Activated CD8-positive, alpha-beta memory T cell treated with anti-CD3 and anti-CD28 coated beads for 48 hours (primary cell): ENCODE measurements at regions not wholly inside any gene's neighbourhood (a gene's known extent, or its start where the extent isn't known, plus 50 kb on each side); places are given as distances from the start of the nearest gene placed in this dataset.

ENCODE experiments used
- DNase-seq, 3 experiments: peaks; one replicate each; pipeline ENCODE4 v3.0.0-alpha.2; 2020; ENCODE audit warnings: low read depth in 2 of 3, low spot score in 2 of 3

DNA sequence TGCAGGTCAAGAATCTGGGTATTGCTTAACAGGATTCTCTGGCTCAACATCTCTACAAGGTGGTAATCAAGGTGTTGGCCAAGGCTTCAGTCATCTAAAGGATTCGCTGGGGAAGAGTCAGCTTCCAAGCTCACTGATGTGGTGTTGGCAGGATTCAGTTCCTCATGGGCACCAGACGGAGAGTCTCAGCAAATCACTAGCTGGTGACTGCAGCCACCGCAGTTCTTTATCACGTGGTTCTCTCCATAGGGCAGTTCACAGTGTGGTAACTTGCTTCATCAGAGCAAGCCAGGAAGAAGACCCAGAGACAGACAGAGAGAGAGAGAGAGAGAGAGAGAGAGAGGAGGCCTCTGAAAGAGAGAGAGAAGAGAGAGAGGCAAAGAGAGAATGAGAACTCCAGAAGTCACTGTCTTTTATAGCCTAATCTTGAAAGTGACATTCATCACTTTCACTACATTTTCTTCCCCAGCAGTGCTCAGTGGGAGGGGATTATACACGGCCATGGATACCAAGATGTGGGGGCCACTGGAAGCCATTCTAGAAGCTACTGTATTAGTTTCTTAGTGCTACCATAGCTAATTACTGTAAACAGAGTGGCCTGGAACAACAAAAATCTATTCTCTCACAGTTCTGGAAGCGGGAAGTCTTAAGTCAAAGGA is 109.2 kb upstream of the SMIM23 start:
- DNase-seq = no peak

DNA sequence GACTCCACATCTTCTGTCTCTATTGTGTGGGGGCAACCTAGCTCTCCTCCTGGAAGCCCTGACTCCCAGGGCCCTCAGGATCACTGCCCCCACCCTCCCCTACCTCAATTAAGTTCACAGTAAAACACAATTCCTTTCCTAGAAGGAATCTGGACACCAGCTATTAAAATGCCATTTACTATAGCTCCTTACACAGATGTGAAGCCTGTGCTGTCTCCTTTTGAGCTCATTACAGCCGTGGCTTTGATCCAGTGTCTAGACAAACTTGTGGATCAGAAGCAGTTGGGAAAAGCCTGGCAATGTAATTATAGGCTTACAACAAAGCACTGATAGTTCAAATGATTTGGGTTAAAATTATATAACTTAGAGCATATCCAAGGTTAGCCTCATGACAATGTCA is 107.0 kb upstream of the SMIM23 start:
- no peak for DNase-seq

DNA sequence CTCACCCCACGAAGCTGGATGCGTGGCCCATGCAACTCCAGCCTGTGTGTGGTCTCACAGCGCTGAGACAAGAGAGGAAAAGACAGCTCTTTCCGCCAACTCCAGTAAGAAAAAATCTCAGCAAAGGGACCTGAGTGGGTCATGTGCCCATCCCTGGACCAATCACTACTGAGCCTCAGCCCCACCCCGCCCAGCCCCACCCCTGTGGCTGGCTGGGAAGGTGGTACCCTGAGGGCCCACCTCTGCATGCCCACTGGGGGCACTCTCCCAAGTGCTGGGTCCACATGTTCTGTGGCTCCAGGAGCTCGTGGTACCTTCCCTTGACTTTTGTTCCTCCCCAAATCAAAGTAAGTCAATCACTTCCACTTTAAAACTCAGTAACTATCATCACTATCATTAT is 105.1 kb upstream of the SMIM23 start:
- DNase-seq = no peak

DNA sequence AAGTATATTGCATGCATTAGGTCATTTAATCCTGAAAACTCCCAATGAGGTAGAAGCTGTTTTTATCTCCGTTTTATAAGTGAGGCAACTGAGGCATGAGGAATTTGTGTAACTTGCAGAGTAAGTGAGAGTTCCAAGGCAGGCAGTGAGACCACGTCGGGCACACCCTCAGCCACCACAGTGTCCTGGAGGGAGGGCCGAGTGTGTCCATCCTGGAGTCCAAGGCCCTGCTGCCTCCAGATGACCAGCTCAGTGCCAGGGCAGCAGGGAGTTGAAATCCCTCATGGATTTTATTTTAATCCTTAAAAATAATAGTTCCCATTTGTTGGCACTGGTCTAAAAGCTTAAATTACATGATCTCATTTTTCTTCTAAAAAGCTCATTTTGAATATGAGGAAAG is 104.6 kb upstream of the SMIM23 start:
- no peak for DNase-seq

- DNase-seq = no peak
Measured at GRCh38 chr5:171681677-171682076, 103.9 kb upstream of the SMIM23 start.

DNA sequence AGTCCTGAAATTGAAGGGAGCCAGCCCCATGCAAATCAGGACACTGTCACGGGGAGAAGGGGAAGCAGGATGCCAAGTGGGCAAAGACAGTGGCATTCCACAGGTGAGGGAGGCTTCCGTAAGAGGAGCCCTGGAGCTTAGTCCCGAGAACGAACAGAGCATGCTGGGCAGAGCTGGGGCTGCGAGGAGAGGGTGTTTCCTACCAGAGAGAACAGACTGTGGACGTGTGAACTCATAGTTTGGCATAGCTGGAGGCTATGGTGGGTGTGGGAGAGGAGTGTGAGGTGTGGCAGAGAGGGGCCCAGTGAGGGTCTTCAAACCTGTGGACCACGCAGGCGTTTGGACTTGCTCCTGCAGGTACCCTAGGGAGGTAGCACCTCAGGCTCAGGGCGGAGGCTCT is 102.8 kb upstream of the SMIM23 start:
- no peak for DNase-seq

DNA sequence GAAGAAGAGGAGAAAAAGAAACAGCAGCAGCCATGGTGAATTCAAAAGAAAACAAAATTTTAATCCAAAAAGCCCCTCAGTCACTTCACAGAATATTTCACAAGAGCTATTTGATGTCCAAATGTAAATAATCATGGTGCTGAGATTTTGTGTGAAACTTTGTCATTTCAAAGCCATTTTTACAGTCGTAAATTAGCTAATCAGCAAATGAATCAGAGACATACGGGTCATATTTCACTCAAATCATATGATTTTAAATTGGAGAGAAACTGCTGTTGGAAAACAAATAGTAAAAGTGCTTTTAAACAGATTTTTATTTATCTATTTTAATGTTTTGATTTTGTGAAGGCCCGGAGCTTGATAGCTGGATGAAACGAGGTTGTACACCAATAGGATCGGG is 101.4 kb upstream of the SMIM23 start:
- DNase-seq = no peak

DNA sequence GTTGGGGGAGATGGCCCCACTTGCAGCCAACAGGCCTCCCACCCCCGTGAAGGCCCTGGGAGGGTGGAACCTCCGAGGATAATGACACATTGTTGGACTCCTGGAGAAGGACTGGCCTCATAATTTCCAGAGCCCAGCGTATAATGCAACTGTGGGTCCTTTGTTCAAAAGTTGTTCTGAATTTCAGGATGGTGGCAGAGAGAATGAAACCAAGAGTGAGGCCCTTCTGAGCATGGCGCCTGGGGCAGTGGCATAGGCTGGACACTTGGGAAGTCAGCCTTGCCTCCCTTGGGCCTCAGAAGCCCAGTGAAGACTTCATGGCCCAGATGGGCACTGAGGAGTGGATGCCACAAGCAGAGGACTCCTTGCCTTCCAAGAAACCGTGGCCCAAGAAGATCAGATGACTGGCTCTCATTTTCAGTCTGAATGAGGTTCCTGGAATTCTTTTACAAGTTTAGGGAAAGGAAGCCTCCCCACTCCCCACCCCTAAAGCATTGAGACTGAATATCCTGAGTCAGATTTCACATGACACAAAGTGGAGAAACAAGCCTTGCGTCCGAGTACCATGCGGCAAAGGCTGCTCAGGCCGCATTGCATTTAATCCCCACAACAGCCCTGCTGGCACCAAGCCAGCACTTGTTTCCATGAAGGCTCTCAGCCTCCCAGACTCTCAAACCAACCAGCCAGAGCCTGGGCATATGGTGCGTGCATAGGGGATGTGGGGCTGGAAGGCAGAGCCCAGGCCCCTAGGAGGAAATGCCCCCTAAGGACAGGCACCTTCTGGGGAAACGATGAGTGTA is 96.7 kb upstream of the SMIM23 start:
- no peak for DNase-seq

DNA sequence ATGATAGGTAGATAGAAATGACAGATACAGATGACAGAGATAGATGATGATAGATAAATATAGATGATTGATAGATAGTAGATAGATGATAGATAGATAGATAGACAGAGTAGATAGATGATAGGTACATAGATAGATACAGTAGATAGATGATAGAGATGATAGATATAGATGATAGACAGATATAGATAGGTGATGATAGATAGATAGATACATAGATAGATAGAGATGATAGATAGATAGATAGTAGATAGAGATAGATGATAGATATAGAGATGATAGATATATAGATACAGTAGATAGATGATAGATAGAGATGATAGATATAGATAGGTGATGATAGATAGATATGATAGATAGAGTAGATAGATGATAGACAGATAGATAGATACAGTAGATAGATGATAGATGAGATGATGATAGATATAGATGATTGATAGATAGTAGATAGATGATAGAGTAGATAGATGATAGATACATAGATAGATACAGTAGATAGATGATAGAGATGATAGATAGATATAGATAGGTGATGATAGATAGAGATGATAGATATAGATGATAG is 95.7 kb upstream of the SMIM23 start:
- DNase-seq = no peak

GRCh38 chr5:171692107-171692506 is 93.5 kb upstream of the SMIM23 start:
- DNase-seq = no peak

DNA sequence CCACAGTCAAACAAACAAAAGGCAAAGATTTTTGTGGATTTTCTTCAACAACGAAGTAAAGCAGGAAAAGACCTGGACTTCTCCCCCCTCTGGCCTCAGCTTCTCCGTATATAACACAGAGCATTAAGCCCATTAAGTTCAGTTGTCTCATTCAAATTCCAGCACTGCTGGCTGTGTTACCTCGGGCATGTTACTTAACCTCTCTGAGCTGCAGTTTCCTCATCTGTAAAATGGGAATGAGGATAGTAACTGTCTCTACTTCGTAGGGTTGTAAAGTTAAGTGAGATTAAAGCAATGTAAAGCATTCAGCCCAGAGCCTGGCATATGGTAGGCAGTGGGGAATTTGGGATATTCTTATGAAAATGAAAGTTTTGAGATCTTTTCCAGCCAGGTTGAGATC is 92.7 kb upstream of the SMIM23 start:
- DNase-seq = no peak

GRCh38 chr5:171693412-171693811 is 92.2 kb upstream of the SMIM23 start:
- DNase-seq = no peak

GRCh38 chr5:171695804-171696203 is 89.8 kb upstream of the SMIM23 start:
- no peak for DNase-seq

DNA sequence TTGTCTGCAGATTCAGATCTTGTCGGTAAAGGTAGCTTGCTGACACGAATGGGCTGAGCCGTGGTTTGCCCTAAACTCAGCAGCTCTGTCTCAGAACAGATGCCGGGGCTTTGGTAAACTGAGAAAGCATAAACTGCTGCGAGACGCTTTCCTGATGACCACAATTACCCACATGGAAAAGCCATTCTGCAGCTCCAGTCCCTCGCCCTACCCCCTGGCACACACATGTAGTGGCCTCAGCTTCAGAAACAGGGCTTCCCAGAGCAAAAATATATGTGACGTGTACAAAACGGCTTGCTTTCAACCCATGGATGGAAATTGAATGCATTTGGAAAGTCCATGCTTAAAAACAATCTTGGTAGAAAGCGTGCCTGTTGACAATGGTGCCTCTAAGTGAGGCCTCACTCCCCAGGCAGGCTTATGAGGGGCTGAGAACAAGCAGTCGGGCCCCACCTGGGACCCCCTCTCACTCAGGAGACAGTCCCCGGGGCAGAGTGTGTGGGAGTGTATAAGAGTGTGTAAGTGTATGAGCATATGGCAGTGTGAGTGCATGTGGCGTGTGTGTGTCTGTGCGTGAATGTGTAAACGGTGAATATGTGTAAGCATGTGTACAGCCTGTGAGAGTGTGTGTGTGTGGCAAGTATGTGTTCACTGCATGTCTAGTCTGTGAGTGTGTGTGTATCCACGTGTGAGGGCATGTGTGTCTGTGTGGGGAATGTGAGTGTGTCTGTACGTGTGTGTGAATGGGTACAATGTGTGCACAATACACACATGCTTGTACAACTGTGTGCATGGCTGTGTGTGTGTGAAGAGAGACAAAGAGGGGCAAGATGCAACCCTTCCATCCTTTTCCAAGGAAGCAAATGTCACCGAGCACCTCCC is 88.2 kb upstream of the SMIM23 start:
- no peak for DNase-seq

- no peak for DNase-seq
Measured at GRCh38 chr5:171700318-171700912, 85.2 kb upstream of the SMIM23 start.

- no peak for DNase-seq
Measured at GRCh38 chr5:171701100-171701541, 84.5 kb upstream of the SMIM23 start.

GRCh38 chr5:171702135-171702770 is 83.4 kb upstream of the SMIM23 start:
- no peak for DNase-seq

GRCh38 chr5:171703146-171703545 is 82.5 kb upstream of the SMIM23 start:
- DNase-seq = no peak

DNA sequence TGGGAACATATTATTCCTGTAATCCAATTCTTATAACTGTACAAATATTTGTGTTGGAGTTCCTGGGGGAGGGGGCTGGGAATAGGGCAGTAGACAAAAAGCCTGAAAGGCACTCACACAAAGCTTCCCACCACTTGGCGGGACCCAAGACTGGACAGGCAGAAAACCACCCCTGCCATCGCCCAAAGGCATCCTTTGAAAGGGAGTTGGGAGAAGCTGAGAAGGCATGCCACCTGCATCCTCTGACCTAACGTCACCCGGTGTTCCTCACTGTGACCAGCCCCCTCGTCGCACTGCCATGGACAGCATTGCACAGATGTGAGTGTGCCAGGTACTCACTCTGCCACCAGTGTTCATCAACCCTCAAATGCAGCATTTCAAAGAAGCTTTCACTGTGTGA is 80.6 kb upstream of the SMIM23 start:
- DNase-seq = no peak

DNA sequence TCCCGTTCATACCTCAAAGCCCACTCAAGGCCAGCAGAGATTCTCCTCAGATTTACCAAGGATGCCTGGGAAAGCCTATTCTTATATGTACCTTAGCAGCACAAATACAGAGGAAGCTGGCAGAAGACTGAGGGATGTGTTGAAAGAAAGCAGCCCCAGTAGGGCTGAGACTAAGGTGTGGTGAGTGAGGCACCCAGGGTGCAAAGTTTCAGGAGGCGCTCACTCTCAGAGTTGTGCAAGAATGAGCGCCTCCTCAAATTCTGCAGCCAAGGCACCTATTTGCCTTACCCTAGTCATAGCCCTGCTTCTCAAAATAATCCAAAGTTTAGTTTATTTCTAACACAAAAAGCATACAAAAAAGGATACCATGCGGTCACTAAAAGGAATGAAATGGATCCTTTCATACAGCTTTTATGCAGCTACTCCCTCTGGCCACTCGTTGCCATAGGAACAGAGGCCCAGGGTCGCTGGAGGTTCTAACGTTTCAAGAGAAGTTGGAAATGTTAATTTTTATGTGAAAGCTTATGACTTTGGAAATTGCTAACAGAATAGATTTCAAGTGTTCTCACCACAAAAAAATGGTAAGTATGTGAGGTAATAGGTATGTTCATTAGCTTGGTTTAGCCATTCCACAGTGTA is 79.7 kb upstream of the SMIM23 start:
- no peak for DNase-seq
